Hippocampal formation (tissue), 2 donors: ENCODE measurements at regions not wholly inside any gene's neighbourhood (a gene's known extent, or its start where the extent isn't known, plus 50 kb on each side); places are given as distances from the start of the nearest gene placed in this dataset.

ENCODE experiments used
- DNase-seq, 2 donors: peaks; one replicate each; lab custom pipeline; 2025; lab: John Stamatoyannopoulos, UW

- DNase-seq = no peak
These were observed 102.9 kb downstream of the ACER2 start for GRCh38 chr9:19511694-19512093.

GRCh38 chr9:19510907-19511306 lies 102.1 kb downstream of the ACER2 start:
- DNase-seq = no peak
